Endothelial cell (in vitro differentiated cells): ENCODE measurements at regions not wholly inside any gene's neighbourhood (a gene's known extent, or its start where the extent isn't known, plus 50 kb on each side); places are given as distances from the start of the nearest gene placed in this dataset.

Source experiments
- DNase-seq: peaks from one replicate; pipeline ENCODE4 v3.0.0; 2021; ENCODE audit warnings: low spot score
- H3K27ac Mint-ChIP-seq: one replicate; pipeline ENCODE4 v1.8.0; 2021; ENCODE audit warnings: mixed read lengths, inconsistent platforms; ENCODE audit not compliant: unreplicated experiment
- H3K27me3 Mint-ChIP-seq: one replicate; pipeline ENCODE4 v1.8.0; 2021; ENCODE audit warnings: mild to moderate bottlenecking, moderate library complexity, mixed read lengths, inconsistent platforms; ENCODE audit not compliant: unreplicated experiment
- H3K36me3 Mint-ChIP-seq: one replicate; pipeline ENCODE4 v1.8.0; 2021; ENCODE audit warnings: mild to moderate bottlenecking, low read depth, mixed read lengths, inconsistent platforms; ENCODE audit not compliant: unreplicated experiment
- H3K4me1 Mint-ChIP-seq: one replicate; pipeline ENCODE4 v1.8.0; 2021; ENCODE audit warnings: mild to moderate bottlenecking, mixed read lengths, inconsistent platforms; ENCODE audit not compliant: unreplicated experiment
- H3K4me3 Mint-ChIP-seq: one replicate; pipeline ENCODE4 v1.8.0; 2021; ENCODE audit warnings: mild to moderate bottlenecking, mixed read lengths, inconsistent platforms; ENCODE audit not compliant: unreplicated experiment
- H3K9me3 Mint-ChIP-seq: one replicate; pipeline ENCODE4 v1.8.0; 2021; ENCODE audit warnings: mixed read lengths, inconsistent platforms; ENCODE audit not compliant: unreplicated experiment
- TF ChIP-seq, protein P1 (sequence below): fragments of 200-600 bp; sonication (generic); IDR thresholded peaks from one replicate; pipeline ENCODE4 v1.5.0; 2021; ENCODE audit warnings: antibody characterized with exemption; ENCODE audit not compliant: unreplicated experiment

DNA sequence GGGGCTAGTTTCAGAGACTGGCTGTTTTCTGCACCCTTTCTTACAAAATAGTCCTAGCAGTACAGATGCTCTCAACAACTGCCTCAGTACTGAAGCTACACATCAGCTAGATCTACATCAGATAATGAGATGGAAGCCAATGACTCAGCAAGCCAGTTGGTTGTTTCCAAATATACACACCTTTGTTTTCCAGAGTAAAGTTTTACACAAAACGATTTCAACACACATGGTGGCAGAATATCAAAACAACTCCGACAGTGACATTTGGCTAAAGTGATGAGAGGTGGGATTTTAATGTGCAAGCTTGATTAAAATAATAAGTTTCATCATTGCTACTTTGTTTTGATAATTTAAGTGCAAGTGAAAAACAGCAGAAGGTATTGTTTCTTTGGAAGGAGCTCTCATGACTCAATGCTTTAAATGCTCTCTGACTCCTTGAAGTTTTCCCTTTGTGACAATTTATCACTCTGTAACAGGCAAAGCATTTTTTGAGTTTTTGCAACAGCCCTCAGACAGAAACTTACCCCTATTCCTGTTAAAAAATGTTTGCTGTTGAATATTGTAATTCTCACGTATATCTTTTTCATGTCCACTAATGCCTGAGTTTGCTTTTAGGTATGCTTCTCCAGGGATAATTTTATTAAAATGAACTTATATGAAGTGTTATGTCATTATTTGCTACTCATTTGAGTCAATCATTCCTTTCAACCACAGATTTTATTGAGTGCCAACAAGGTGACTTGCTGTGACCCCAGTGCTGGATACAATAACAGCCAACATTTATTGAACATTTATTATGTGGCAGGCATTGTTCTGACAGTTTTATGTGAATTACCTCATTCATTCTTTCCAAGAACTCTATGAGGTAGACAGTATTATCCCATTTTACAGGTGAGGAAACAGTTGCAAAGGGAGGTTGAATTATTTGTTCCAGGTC lies 882.0 kb downstream of the TFAP2A start:
- Mint-ChIP-seq H3K9me3 (no peaks in the 10 kb centered on the region), H3K4me3 (no peak overlapping the region), H3K27me3 (no peaks in the 10 kb centered on the region), H3K36me3 (no peaks in the 10 kb centered on the region), H3K4me1 (no peaks in the 10 kb centered on the region), H3K27ac (no peak overlapping the region)
- DNase-seq, result no peak
- TF ChIP-seq, protein P1, sequence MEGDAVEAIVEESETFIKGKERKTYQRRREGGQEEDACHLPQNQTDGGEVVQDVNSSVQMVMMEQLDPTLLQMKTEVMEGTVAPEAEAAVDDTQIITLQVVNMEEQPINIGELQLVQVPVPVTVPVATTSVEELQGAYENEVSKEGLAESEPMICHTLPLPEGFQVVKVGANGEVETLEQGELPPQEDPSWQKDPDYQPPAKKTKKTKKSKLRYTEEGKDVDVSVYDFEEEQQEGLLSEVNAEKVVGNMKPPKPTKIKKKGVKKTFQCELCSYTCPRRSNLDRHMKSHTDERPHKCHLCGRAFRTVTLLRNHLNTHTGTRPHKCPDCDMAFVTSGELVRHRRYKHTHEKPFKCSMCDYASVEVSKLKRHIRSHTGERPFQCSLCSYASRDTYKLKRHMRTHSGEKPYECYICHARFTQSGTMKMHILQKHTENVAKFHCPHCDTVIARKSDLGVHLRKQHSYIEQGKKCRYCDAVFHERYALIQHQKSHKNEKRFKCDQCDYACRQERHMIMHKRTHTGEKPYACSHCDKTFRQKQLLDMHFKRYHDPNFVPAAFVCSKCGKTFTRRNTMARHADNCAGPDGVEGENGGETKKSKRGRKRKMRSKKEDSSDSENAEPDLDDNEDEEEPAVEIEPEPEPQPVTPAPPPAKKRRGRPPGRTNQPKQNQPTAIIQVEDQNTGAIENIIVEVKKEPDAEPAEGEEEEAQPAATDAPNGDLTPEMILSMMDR, result no peak

- no peaks in the 10 kb centered on the region for H3K4me1 Mint-ChIP-seq
- no peaks in the 10 kb centered on the region for H3K36me3 Mint-ChIP-seq
- TF ChIP-seq, protein P1, result no peak
Observed at GRCh38 chr6:9527679-9528286, 887.1 kb downstream of the TFAP2A start.

DNA sequence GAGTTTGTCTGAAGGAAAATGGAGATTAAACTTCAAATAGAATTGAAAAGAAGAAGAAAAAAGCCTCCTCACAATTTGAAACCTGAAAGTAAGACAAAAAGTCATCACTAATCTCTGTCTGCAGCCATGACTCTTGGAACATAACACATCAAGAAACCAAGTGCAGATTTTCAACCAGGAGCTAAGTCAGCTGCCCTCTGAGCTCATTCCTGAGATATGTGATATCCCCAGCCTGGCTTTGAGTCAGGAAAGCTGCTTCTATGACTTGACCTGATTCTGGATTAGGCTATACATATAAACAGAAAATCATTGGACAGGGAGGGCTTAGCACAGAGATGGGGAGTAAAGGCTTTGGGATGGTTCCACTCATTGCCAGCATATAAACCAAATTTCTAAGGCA lies 891.4 kb downstream of the TFAP2A start:
- Mint-ChIP-seq H3K4me1 (no peaks in the 10 kb centered on the region), H3K4me3 (no peak overlapping the region), H3K27ac (no peak overlapping the region), H3K27me3 (no peaks in the 10 kb centered on the region), H3K36me3 (no peaks in the 10 kb centered on the region), H3K9me3 (no peaks in the 10 kb centered on the region)
- no peak for DNase-seq
- TF ChIP-seq, protein P1, result no peak

More at GRCh38 chr6:9527679-9528286, 887.1 kb downstream of the TFAP2A start:
- Mint-ChIP-seq H3K9me3 (no peaks in the 10 kb centered on the region), H3K27me3 (no peaks in the 10 kb centered on the region), H3K4me3 (no peak overlapping the region), H3K27ac (no peak overlapping the region)
- DNase-seq, result no peak

GRCh38 chr6:9522101-9522500 lies 892.8 kb downstream of the TFAP2A start:
- H3K4me1 Mint-ChIP-seq, result no peaks in the 10 kb centered on the region
- no peaks in the 10 kb centered on the region for H3K9me3 Mint-ChIP-seq
- H3K36me3 Mint-ChIP-seq, result no peaks in the 10 kb centered on the region
- H3K27me3 Mint-ChIP-seq, result no peaks in the 10 kb centered on the region
- no peak overlapping the region for H3K4me3 Mint-ChIP-seq
- DNase-seq, result no peak
- no peak overlapping the region for H3K27ac Mint-ChIP-seq
- TF ChIP-seq, protein P1, result no peak

DNA sequence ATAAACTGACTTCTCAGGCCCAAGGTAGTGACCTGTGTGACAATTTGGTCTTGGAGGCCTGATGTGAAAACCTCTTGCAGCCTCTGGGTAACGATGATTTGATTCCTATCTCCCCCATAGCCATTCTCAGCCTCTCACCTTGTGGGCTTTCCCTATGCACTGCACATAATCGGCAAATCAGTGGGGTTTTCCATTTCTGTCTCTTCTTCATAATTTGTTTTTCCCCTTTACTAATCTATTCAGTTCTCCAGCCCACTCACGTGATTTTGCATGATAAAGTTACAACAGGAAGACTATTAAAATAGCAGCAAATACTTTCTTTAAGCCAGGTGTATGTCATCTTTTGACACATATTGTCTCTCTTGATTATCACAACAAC lies 893.7 kb downstream of the TFAP2A start:
- TF ChIP-seq, protein P1, result no peak
- H3K9me3 Mint-ChIP-seq, result no peaks in the 10 kb centered on the region
- H3K4me3 Mint-ChIP-seq, result no peak overlapping the region
- H3K27ac Mint-ChIP-seq, result no peak overlapping the region
- no peaks in the 10 kb centered on the region for H3K4me1 Mint-ChIP-seq
- DNase-seq, result no peak
- H3K36me3 Mint-ChIP-seq, result no peaks in the 10 kb centered on the region
- H3K27me3 Mint-ChIP-seq, result no peaks in the 10 kb centered on the region
